ENCODE measurements at regions not wholly inside any gene's neighbourhood (a gene's known extent, or its start where the extent isn't known, plus 50 kb on each side); places are given as distances from the start of the nearest gene placed in this dataset.

- Histone ChIP-seq H3K27ac (no peak overlapping the region), H3K4me1 (ENCODE audit: insufficient read depth) (no peaks in the 10 kb centered on the region), H3K4me3 (no peak overlapping the region), H3K36me3 (no peaks in the 10 kb centered on the region), H3K27me3 (no peaks in the 10 kb centered on the region), H3K9me3 (no peaks in the 10 kb centered on the region)
- intact Hi-C loops (cut with DNase I): no loop called here
- TF ChIP-seq CTCF (IDR thresholded peaks at IDR 0.05): no peak
- no peak for TF ChIP-seq EP300 (IDR thresholded peaks at IDR 0.05)
- TF ChIP-seq POLR2A (IDR thresholded peaks at IDR 0.05): no peak
- DNase-seq: no peak
- 85 to 87% (median 86%) methylated on average over 3 of the region's 3 CpGs for WGBS, 3 donors
Measured at GRCh38 chr2:146123256-146123655, 1603.3 kb upstream of the ZEB2 start.

GRCh38 chr2:146119586-146119985 is 1599.7 kb upstream of the ZEB2 start:
- intact Hi-C loops (cut with DNase I): loop anchor here in 1 of 4 donors (2.0 kb wide), 1 partner anchor 15 kb away; no protein-coding TSS in a partner anchor

GRCh38 chr2:146108993-146109392 is 1589.1 kb upstream of the ZEB2 start:
- H3K4me3 ChIP-seq: no peak overlapping the region
- intact Hi-C loops (cut with DNase I): no loop called here
- TF ChIP-seq POLR2A (IDR thresholded peaks at IDR 0.05): no peak
- TF ChIP-seq CTCF (IDR thresholded peaks at IDR 0.05): no peak
- no peak for TF ChIP-seq EP300 (IDR thresholded peaks at IDR 0.05)
- H3K4me1 ChIP-seq (ENCODE audit: insufficient read depth): no peaks in the 10 kb centered on the region
- no peak overlapping the region for H3K27ac ChIP-seq
- H3K36me3 ChIP-seq: no peaks in the 10 kb centered on the region
- no peaks in the 10 kb centered on the region for H3K27me3 ChIP-seq
- no peaks in the 10 kb centered on the region for H3K9me3 ChIP-seq
- no peak for DNase-seq
- WGBS, 3 donors: 62 to 93% methylated on average over 3 of the region's 3 CpGs; no CpG with 5 or more reads in 1 of the 3 donors

More at GRCh38 chr2:146119586-146119985, 1599.7 kb upstream of the ZEB2 start:
- Histone ChIP-seq H3K27me3 (no peaks in the 10 kb centered on the region), H3K27ac (no peak overlapping the region), H3K9me3 (no peaks in the 10 kb centered on the region), H3K36me3 (no peaks in the 10 kb centered on the region), H3K4me3 (no peak overlapping the region), H3K4me1 (ENCODE audit: insufficient read depth) (no peaks in the 10 kb centered on the region)
- TF ChIP-seq POLR2A (IDR thresholded peaks at IDR 0.05): no peak
- TF ChIP-seq EP300 (IDR thresholded peaks at IDR 0.05): no peak
- no peak for TF ChIP-seq CTCF (IDR thresholded peaks at IDR 0.05)
- no peak for DNase-seq
- 90 to 94% (median 94%) methylated on average over 3 of the region's 3 CpGs for WGBS, 3 donors

- 85 to 88% (median 86%) methylated on average over 3 of the region's 3 CpGs for WGBS, 3 donors
- intact Hi-C loops (cut with DNase I): no loop called here
Measured at GRCh38 chr2:146094185-146094584, 1574.3 kb upstream of the ZEB2 start.

More at GRCh38 chr2:146094185-146094584, 1574.3 kb upstream of the ZEB2 start:
- H3K27ac ChIP-seq: no peak overlapping the region
- H3K36me3 ChIP-seq: no peaks in the 10 kb centered on the region
- H3K4me3 ChIP-seq: no peak overlapping the region
- H3K4me1 ChIP-seq (ENCODE audit: insufficient read depth): no peaks in the 10 kb centered on the region
- peaks cover 0 to 8% of the 10 kb centered on the region in 2 donors for H3K9me3 ChIP-seq
- TF ChIP-seq EP300 (IDR thresholded peaks at IDR 0.05) (no peak), CTCF (IDR thresholded peaks at IDR 0.05) (no peak), POLR2A (IDR thresholded peaks at IDR 0.05) (no peak)
- no peaks in the 10 kb centered on the region for H3K27me3 ChIP-seq
- DNase-seq: no peak
